HCT116 (cell line): ENCODE measurements at regions not wholly inside any gene's neighbourhood (a gene's known extent, or its start where the extent isn't known, plus 50 kb on each side); places are given as distances from the start of the nearest gene placed in this dataset.

Experiments
- FOSL1 ChIP-seq: IDR thresholded peaks from 2 replicates; pipeline ENCODE4 v1.6.1; 2012; ENCODE audit warnings: low read depth
- POLR2A ChIP-seq: IDR thresholded peaks from 2 replicates; pipeline ENCODE4 v1.7.0; 2011; ENCODE audit warnings: borderline replicate concordance; ENCODE audit not compliant: insufficient read depth, insufficient read length; ENCODE audit errors: extremely low read depth
- POLR2AphosphoS5 ChIP-seq: IDR thresholded peaks from 2 replicates; pipeline ENCODE4 v1.6.1; 2011; ENCODE audit warnings: mild to moderate bottlenecking, low read depth, low read length, moderate library complexity
- SP1 ChIP-seq: IDR thresholded peaks from 2 replicates; pipeline ENCODE4 v1.6.1; 2012; ENCODE audit warnings: low read depth
- ZFX ChIP-seq: fragments of 450-650 bp; IDR thresholded peaks from 2 replicates; pipeline ENCODE4 v1.6.1; 2017
- ZNF274 ChIP-seq: fragments of 200-500 bp; sonication (Bioruptor generic); IDR thresholded peaks from 2 replicates; pipeline ENCODE4 v1.6.1; 2014; ENCODE audit warnings: mild to moderate bottlenecking, low read depth, low read length, inconsistent platforms
- TF ChIP-seq, protein P1 (sequence below), 3 experiments: fragments of 200-600 bp in 1 of 3; sonication (generic) in 1 of 3; IDR thresholded peaks in 2 of 3; conservative IDR thresholded peaks in 1 of 3; 2 replicates each; pipeline ENCODE4 v1.5.1; 2012 to 2017; ENCODE audit warnings: low read depth in 2 of 3, low read length in 2 of 3, antibody characterized with exemption in 1 of 3, borderline replicate concordance in 1 of 3, control low read depth in 1 of 3, mild to moderate bottlenecking in 1 of 3, mixed read lengths in 1 of 3, mixed run types in 1 of 3, moderate library complexity in 1 of 3; ENCODE audit not compliant: insufficient read depth in 1 of 3
- TF ChIP-seq, protein P2 (sequence below): IDR thresholded peaks from 2 replicates; pipeline ENCODE4 v1.6.1; 2012
- TF ChIP-seq, protein P3 (sequence below): IDR thresholded peaks from 2 replicates; pipeline ENCODE4 v1.6.1; 2012

DNA sequence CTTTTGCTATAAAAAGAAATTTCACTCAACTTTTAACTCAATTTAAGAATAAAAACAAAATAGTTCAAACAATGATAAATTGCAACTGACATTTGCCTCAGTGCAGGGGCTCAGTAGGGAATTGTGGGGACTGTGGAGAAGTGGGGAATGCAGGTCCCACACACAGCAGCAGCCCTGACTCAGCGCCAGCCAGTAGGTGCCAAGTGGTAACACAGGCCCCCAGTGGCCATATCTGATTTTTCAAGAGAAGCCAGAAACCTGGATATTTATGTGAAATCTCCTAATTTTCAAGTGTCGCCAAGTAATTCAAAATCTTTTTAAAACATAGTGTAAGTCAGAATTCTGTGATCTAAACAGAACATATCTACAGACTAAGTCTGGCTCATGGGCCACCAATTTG is 186.3 kb downstream of the EN1 start:
- TF ChIP-seq, protein P1, sequence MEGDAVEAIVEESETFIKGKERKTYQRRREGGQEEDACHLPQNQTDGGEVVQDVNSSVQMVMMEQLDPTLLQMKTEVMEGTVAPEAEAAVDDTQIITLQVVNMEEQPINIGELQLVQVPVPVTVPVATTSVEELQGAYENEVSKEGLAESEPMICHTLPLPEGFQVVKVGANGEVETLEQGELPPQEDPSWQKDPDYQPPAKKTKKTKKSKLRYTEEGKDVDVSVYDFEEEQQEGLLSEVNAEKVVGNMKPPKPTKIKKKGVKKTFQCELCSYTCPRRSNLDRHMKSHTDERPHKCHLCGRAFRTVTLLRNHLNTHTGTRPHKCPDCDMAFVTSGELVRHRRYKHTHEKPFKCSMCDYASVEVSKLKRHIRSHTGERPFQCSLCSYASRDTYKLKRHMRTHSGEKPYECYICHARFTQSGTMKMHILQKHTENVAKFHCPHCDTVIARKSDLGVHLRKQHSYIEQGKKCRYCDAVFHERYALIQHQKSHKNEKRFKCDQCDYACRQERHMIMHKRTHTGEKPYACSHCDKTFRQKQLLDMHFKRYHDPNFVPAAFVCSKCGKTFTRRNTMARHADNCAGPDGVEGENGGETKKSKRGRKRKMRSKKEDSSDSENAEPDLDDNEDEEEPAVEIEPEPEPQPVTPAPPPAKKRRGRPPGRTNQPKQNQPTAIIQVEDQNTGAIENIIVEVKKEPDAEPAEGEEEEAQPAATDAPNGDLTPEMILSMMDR (IDR thresholded peaks at IDR 0.05 in 2 of 3, conservative IDR thresholded peaks at IDR 0.05 in 1 of 3; ENCODE audit: borderline replicate concordance in 1 of 3, insufficient read depth in 1 of 3, low read depth in 2 of 3, low read length in 2 of 3): peak in 2 of 3 experiments; percentile 26 to 46; a peak in 3 of 6 replicates
- TF ChIP-seq SP1 (no peak), ZNF274 (no peak), POLR2A (no peak), POLR2AphosphoS5 (no peak), FOSL1 (no peak), ZFX (no peak)
- TF ChIP-seq, protein P2, sequence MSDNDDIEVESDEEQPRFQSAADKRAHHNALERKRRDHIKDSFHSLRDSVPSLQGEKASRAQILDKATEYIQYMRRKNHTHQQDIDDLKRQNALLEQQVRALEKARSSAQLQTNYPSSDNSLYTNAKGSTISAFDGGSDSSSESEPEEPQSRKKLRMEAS: no peak
- TF ChIP-seq, protein P3, sequence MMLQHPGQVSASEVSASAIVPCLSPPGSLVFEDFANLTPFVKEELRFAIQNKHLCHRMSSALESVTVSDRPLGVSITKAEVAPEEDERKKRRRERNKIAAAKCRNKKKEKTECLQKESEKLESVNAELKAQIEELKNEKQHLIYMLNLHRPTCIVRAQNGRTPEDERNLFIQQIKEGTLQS: no peak
